Endometrial microvascular endothelial cells (primary cell): ENCODE measurements at regions not wholly inside any gene's neighbourhood (a gene's known extent, or its start where the extent isn't known, plus 50 kb on each side); places are given as distances from the start of the nearest gene placed in this dataset.

Source experiments
- in situ Hi-C: cut with HindIII; loops from 2 replicates; pipeline ENCODE4 v1.10.0; 2017; ENCODE audit warnings: low sequenced_read_pairs, low pct_unique_long_range_greater_than_20kb; ENCODE audit errors: inconsistent ontology term

GRCh38 chr2:12795851-12796250, 79.1 kb downstream of the TRIB2 start:
- in situ Hi-C loops: no loop called here

- in situ Hi-C loops: no loop called here
Measured at GRCh38 chr2:12796657-12797056, 79.9 kb downstream of the TRIB2 start.

- in situ Hi-C loops: no loop called here
Measured at GRCh38 chr2:12797815-12798214, 81.1 kb downstream of the TRIB2 start.

- in situ Hi-C loops: no loop called here
Measured at GRCh38 chr2:12803607-12804006, 86.9 kb downstream of the TRIB2 start.

DNA sequence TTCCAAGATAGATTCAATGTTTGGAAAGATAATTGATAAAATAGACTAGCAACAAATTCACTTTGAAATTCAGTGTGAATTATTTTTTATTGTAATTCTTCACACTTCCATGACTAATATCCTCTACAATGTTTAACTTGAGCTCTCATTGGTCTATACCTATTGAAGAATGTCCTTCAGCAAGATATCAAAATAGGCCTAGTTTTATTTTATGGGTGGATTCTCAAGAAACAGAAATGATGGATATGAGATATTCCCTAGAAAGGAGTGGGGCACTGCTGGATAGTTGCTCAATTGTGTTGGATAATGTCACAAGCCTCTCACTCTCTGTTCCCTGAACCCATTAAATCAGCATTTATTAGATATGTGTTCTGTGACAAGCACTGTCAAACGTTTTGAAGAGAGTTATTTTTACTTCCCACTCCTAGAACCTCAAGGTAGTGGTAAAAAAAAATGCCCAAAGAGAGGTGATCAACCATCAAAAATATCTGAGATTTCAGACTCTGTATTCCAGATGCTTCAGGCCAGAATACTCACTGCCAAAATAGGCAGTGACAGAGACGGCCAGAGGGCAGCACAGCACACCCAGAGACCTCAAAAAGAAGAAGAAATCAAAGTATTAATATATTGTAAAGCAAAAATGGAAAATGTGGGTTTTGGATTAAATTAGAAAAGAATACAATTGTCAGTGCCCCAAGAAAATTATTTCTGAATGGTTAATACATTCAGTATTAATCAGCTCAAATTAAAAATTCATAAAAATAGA, 87.5 kb downstream of the TRIB2 start:
- in situ Hi-C loops: no loop called here

- in situ Hi-C loops: no loop called here
Measured at GRCh38 chr2:12805033-12805432, 88.3 kb downstream of the TRIB2 start.

DNA sequence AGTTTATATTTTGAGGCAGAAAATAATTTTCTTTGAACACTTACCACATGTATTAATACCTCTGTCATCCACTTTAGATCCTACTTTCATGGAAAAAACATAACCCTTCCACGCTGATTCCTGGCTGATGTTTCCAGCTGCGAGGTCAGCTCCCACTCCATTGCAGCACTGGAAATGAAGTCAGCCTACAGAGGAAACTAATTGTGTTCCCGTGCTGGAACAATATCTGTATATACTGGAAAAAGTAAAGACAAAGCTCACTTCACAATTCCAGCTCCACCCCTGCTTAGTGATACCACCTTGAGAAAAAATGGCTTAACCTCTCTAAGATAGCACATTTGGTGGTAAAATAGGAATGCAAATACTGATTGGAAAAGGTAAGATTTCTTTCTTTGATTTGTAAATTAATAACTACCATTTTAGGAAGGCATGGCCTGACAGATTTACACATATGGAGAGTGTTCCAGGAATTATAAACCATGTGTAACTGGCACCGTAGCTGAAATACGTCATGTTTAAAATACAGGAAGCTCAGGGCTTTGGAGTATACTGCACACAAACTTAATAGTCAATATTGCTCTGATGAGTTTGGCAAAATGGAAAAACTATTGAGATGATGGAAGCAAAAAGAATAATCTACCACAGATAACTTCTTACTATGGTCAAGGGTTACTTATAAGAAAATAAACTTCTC, 90.0 kb downstream of the TRIB2 start:
- in situ Hi-C loops: no loop called here

DNA sequence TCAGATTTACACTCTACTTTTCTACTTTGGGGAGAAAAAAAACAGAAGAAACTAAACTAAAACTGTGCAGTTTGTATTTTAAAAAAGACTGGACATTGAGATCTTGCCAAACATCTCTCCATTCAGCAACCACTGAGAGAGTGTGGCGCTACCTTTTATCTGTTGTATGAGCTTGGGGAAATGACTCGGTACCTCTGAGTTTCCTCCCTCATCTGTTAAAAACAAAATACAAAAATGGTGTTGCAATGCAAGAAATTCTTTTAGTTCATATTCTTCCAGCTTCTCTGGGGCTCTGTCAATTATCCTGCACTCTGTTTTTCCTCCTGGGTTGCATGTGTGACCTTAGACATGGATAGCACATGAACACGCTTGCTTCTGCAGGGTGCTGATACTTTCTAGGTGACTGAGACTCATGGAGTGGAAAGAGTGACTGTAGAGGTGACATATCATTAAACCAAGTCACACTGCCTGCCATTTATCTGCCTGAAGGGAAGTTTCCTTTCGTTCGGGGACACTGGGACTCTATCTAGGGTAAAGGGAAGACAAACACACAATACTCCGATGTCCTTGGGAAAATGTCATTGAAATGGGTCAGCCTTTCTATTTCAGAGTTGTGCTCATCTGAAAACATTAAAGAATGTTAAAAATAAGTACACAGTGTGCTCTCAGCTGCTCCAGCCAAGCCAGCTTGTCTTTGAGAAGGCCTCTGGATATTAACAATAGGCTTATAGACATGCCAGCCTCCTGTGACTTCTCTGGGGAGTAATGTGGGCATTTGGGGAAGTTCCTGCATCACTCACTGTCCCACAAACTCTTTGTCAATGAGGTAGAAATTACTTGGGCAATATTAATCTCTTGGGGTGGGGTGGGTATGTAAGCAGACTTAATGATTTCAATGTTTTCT, 91.4 kb downstream of the TRIB2 start:
- in situ Hi-C loops: no loop called here

GRCh38 chr2:12809526-12809925, 92.8 kb downstream of the TRIB2 start:
- in situ Hi-C loops: no loop called here

- in situ Hi-C loops: no loop called here
Measured at GRCh38 chr2:12811916-12812315, 95.2 kb downstream of the TRIB2 start.

DNA sequence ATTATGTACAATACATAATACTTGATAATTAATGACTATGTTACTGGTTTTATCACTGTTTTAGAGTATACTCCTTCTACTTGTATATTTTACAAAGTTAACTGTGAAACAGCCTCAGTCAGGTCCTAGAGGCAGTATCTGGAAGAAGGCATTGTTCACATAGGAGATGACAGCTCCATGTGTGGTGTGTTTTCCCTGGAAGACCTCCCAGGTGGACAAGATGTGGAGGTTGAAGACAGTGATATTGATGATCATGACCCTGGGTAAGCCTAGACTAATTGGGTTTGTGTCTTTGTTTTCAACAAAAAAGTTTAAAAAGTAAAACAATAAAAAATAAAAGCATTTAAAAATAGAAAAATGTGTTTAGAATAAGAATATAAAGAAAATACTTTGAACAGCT, 96.4 kb downstream of the TRIB2 start:
- in situ Hi-C loops: no loop called here

DNA sequence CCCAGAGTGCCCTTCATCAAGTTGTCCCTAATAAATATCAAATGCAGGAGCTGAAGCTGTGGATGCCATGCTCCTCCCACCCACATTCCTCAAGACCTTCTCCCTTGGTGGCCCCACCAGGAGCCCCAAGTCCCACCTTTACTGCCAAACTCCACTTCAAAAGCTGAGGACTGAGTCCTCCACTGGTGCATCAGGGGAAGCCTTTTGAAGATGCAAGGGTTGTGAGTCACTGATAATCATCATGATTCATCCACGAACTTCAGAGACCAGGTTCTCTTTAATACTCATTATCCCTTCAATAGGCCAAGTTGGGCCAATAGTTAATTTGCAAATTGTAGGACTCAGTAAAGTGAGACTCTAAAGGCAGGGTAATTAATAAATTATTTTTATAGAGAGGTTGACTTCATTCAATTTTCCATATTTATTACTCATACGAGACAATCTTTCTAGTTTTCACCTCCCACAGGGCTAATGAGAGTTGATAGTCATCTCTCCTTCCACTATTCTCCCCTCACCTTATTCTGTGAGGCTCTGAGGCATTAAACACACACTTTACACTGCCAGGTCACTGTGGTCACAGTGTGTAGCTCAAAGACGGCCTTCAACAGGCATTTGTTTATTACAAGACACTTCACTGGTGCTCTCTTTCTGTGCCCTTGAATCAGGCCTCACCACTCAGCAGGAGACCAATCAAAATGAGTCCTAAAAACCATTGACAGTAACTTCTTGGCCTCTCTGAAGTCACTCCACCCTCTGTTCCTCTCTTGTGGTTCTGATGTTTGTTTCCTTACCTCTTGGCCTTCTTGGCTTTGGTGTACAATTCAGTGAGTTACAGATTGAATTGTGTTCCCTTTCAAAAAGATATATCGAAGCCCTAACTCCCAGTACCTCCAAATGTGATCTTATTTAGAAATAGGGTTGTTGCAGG, 99.9 kb downstream of the TRIB2 start:
- in situ Hi-C loops: no loop called here

- in situ Hi-C loops: no loop called here
Measured at GRCh38 chr2:12817870-12818269, 101.1 kb downstream of the TRIB2 start.

GRCh38 chr2:12818416-12819102, 101.8 kb downstream of the TRIB2 start:
- in situ Hi-C loops: no loop called here

- in situ Hi-C loops: no loop called here
Measured at GRCh38 chr2:12819103-12819475, 102.4 kb downstream of the TRIB2 start.

GRCh38 chr2:12819721-12820120, 103.0 kb downstream of the TRIB2 start:
- in situ Hi-C loops: no loop called here

GRCh38 chr2:12821656-12822055, 104.9 kb downstream of the TRIB2 start:
- in situ Hi-C loops: no loop called here

- in situ Hi-C loops: no loop called here
Measured at GRCh38 chr2:12824351-12824777, 107.6 kb downstream of the TRIB2 start.
